H1 (cell line): ENCODE measurements at regions not wholly inside any gene's neighbourhood (a gene's known extent, or its start where the extent isn't known, plus 50 kb on each side); places are given as distances from the start of the nearest gene placed in this dataset.

ENCODE experiments used
- ASH2L ChIP-seq: fragments of 200-600, 300-600 bp; sonication (generic); IDR thresholded peaks from one replicate; pipeline ENCODE4 v1.7.1; 2017; ENCODE audit warnings: low read length
- EP300 ChIP-seq, 2 experiments: IDR thresholded peaks; 1 replicate in 1 of 2; 2 replicates in 1 of 2; pipeline ENCODE4 v1.6.1; 2011 to 2012; ENCODE audit warnings: low read depth in 2 of 2, low read length in 2 of 2, mild to moderate bottlenecking in 2 of 2, borderline replicate concordance in 1 of 2, inconsistent platforms in 1 of 2, moderate library complexity in 1 of 2
- FOSL1 ChIP-seq: IDR thresholded peaks from 2 replicates; pipeline ENCODE4 v1.6.1; 2011; ENCODE audit warnings: mild to moderate bottlenecking, low read depth, low read length, moderate library complexity; ENCODE audit not compliant: insufficient read depth

DNA sequence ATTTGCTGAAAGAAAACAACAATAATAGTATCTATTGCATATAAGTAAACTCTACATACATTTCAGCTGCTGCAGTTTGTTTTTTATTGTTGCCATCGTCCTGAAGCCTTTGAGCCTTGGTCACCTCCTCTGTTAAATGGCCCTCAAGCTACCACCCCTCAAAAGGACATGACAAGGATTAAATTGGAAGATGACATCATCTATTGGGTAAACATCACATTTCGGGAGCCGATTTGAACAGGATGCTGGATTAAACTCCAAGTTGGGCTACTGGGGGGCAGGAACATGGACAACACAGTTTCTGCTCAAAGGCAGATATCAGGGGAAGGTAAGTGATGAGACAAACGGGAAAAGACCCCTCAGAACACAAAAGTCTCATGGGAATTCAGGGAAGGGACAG is 92.3 kb upstream of the ATP2B2 start (continued):
- TF ChIP-seq ASH2L: no peak
- no peak for TF ChIP-seq FOSL1
- no peak for TF ChIP-seq EP300 (IDR thresholded peaks at IDR 0.05; ENCODE audit: borderline replicate concordance in 1 of 2, low read depth in 2 of 2, low read length in 2 of 2)
